Ishikawa (cell line): ENCODE measurements at regions not wholly inside any gene's neighbourhood (a gene's known extent, or its start where the extent isn't known, plus 50 kb on each side); places are given as distances from the start of the nearest gene placed in this dataset.

ENCODE experiments used
- CEBPB ChIP-seq: IDR thresholded peaks from 2 replicates; pipeline ENCODE4 v1.6.1; 2012
- CREB1 ChIP-seq: IDR thresholded peaks from 2 replicates; pipeline ENCODE4 v1.6.1; 2012; ENCODE audit warnings: low read depth
- EGR1 ChIP-seq: IDR thresholded peaks from 2 replicates; pipeline ENCODE4 v1.6.1; 2012
- EP300 ChIP-seq: IDR thresholded peaks from 2 replicates; pipeline ENCODE4 v1.6.1; 2012; ENCODE audit warnings: borderline replicate concordance
- FOXM1 ChIP-seq: IDR thresholded peaks from 2 replicates; pipeline ENCODE4 v1.6.1; 2012; ENCODE audit warnings: low read depth, borderline replicate concordance
- NFIC ChIP-seq: IDR thresholded peaks from 2 replicates; pipeline ENCODE4 v1.6.1; 2012
- RAD21 ChIP-seq: IDR thresholded peaks from 2 replicates; pipeline ENCODE4 v1.6.1; 2012; ENCODE audit warnings: low read depth
- TAF1 ChIP-seq: IDR thresholded peaks from 2 replicates; pipeline ENCODE4 v1.6.1; 2012; ENCODE audit warnings: low read depth, mild to moderate bottlenecking
- TCF12 ChIP-seq: IDR thresholded peaks from 2 replicates; pipeline ENCODE4 v1.6.1; 2012; ENCODE audit warnings: low read depth
- TEAD4 ChIP-seq: IDR thresholded peaks from 2 replicates; pipeline ENCODE4 v1.6.1; 2012
- USF1 ChIP-seq: IDR thresholded peaks from 2 replicates; pipeline ENCODE4 v1.6.1; 2012
- YY1 ChIP-seq: IDR thresholded peaks from 2 replicates; pipeline ENCODE4 v1.6.1; 2012; ENCODE audit warnings: low read depth
- ZBTB7A ChIP-seq: IDR thresholded peaks from 2 replicates; pipeline ENCODE4 v1.6.1; 2012; ENCODE audit warnings: low read depth
- TF ChIP-seq, protein P1 (sequence below): IDR thresholded peaks from 2 replicates; pipeline ENCODE4 v1.6.1; 2012
- TF ChIP-seq, protein P2 (sequence below): IDR thresholded peaks from 2 replicates; pipeline ENCODE4 v1.6.1; 2012; ENCODE audit warnings: low read depth, mild to moderate bottlenecking

GRCh38 chr13:92976657-92977056, 249.9 kb upstream of the GPC6 start:
- no peak for TF ChIP-seq EP300
- no peak for TF ChIP-seq TCF12
- TF ChIP-seq TEAD4, result no peak
- no peak for TF ChIP-seq FOXM1
- TF ChIP-seq, protein P1, sequence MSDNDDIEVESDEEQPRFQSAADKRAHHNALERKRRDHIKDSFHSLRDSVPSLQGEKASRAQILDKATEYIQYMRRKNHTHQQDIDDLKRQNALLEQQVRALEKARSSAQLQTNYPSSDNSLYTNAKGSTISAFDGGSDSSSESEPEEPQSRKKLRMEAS, result no peak
- TF ChIP-seq TAF1, result no peak
- no peak for TF ChIP-seq CREB1
- TF ChIP-seq, protein P2, sequence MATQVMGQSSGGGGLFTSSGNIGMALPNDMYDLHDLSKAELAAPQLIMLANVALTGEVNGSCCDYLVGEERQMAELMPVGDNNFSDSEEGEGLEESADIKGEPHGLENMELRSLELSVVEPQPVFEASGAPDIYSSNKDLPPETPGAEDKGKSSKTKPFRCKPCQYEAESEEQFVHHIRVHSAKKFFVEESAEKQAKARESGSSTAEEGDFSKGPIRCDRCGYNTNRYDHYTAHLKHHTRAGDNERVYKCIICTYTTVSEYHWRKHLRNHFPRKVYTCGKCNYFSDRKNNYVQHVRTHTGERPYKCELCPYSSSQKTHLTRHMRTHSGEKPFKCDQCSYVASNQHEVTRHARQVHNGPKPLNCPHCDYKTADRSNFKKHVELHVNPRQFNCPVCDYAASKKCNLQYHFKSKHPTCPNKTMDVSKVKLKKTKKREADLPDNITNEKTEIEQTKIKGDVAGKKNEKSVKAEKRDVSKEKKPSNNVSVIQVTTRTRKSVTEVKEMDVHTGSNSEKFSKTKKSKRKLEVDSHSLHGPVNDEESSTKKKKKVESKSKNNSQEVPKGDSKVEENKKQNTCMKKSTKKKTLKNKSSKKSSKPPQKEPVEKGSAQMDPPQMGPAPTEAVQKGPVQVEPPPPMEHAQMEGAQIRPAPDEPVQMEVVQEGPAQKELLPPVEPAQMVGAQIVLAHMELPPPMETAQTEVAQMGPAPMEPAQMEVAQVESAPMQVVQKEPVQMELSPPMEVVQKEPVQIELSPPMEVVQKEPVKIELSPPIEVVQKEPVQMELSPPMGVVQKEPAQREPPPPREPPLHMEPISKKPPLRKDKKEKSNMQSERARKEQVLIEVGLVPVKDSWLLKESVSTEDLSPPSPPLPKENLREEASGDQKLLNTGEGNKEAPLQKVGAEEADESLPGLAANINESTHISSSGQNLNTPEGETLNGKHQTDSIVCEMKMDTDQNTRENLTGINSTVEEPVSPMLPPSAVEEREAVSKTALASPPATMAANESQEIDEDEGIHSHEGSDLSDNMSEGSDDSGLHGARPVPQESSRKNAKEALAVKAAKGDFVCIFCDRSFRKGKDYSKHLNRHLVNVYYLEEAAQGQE, result no peak

DNA sequence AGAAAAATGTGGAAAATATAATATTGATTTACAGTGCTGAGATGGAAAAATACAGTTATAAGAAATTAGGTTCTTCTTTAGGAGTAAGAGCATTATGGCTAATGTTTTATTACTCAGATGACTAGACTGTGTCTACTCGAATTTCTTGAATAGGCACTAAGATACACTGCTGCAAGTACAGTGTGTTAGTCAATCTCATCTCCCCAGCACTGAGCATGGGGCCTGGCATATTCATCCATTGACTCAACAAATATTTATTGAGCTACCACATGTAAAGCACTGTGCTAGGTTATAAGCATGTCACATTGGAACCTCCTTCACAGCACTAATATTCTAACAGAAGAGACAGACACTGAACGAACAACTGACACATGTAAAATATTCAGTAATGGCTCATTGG, 242.5 kb upstream of the GPC6 start:
- TF ChIP-seq CREB1, result no peak
- TF ChIP-seq TEAD4, result no peak
- no peak for TF ChIP-seq TAF1
- TF ChIP-seq NFIC, result no peak
- TF ChIP-seq, protein P2, result no peak
- TF ChIP-seq RAD21, result no peak
- no peak for TF ChIP-seq EP300
- TF ChIP-seq, protein P1, result no peak
- no peak for TF ChIP-seq EGR1
- TF ChIP-seq CEBPB, result no peak
- no peak for TF ChIP-seq ZBTB7A
- TF ChIP-seq USF1, result no peak
- no peak for TF ChIP-seq TCF12
- no peak for TF ChIP-seq FOXM1
- no peak for TF ChIP-seq YY1

DNA sequence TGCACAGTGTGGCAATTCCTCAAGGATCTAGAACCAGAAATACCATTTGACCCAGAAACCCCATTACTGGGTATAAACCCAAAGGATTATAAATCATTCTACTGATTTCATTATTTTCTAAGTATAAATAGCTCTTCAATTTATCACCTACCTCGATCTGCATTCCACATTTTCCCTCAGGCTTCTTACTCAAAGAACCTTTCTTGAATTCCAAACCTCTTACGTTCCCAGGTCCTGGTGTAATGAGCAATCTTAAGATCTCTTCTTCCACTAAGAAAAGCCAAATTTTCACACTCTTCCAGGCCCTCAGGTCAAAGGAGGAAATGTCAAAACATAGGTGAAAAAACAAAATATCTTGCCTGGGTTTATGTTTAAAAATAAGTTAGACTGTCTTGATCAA, 237.3 kb upstream of the GPC6 start:
- no peak for TF ChIP-seq USF1
- no peak for TF ChIP-seq RAD21
- TF ChIP-seq EGR1, result no peak
- TF ChIP-seq TAF1, result no peak
- TF ChIP-seq, protein P2, result no peak
- TF ChIP-seq CEBPB, result no peak
- no peak for TF ChIP-seq NFIC
- no peak for TF ChIP-seq TEAD4

GRCh38 chr13:92991692-92992091, 234.9 kb upstream of the GPC6 start:
- TF ChIP-seq CEBPB, result no peak
- no peak for TF ChIP-seq TCF12
- TF ChIP-seq USF1, result no peak
- TF ChIP-seq NFIC, result no peak
- TF ChIP-seq TEAD4, result no peak
- no peak for TF ChIP-seq TAF1
- TF ChIP-seq, protein P1, result no peak
- TF ChIP-seq, protein P2, result no peak
- TF ChIP-seq YY1, result no peak
- no peak for TF ChIP-seq ZBTB7A
- no peak for TF ChIP-seq EGR1
- TF ChIP-seq RAD21, result no peak
- no peak for TF ChIP-seq FOXM1
